Activated T-cell treated with anti-CD3 and anti-CD28 coated beads, Interleukin-2, amount 50 U/mL, for 24 hours (primary cell): ENCODE measurements at regions not wholly inside any gene's neighbourhood (a gene's known extent, or its start where the extent isn't known, plus 50 kb on each side); places are given as distances from the start of the nearest gene placed in this dataset.

Source experiments
- DNase-seq: peaks from one replicate; pipeline ENCODE4 v3.0.0-alpha.2; 2020
- H3K27ac Mint-ChIP-seq: 2 replicates; pipeline ENCODE4 v1.8.0; 2020; ENCODE audit warnings: mild to moderate bottlenecking, mixed read lengths
- H3K27me3 Mint-ChIP-seq: 2 replicates; pipeline ENCODE4 v1.8.0; 2020; ENCODE audit warnings: mixed read lengths
- H3K36me3 Mint-ChIP-seq: 2 replicates; pipeline ENCODE4 v1.8.0; 2020; ENCODE audit warnings: low read depth, mixed read lengths
- H3K4me1 Mint-ChIP-seq: 2 replicates; pipeline ENCODE4 v1.8.0; 2020; ENCODE audit warnings: low read depth, mixed read lengths
- H3K4me3 Mint-ChIP-seq: 2 replicates; pipeline ENCODE4 v1.8.0; 2020; ENCODE audit warnings: mild to moderate bottlenecking, moderate library complexity, mixed read lengths
- H3K9me3 Mint-ChIP-seq: 2 replicates; pipeline ENCODE4 v1.8.0; 2020; ENCODE audit warnings: mixed read lengths

DNA sequence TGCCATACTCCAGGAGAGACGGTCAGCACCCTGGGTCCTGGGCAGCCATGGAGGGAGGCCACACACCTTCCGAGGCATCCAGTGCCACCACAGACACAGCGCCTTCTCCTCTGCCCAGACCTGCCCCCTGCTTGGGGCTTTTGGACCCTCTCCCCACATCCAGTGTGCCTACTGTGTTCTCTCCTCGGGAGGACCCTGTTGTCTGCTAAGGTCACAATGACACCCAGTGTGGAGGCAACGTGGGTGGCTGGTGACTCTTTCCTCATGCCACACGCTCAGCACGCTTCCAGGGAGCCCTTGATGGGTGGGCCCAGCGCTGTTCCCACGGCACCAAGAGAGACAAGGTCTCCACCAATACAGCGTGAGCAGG, 251.9 kb downstream of the EIPR1 start:
- Mint-ChIP-seq H3K4me3 (no peak overlapping the region), H3K4me1 (peaks cover 17% of the 10 kb centered on the region), H3K36me3 (no peaks in the 10 kb centered on the region), H3K9me3 (no peaks in the 10 kb centered on the region), H3K27ac (no peak overlapping the region), H3K27me3 (peaks cover 4% of the 10 kb centered on the region)
- no peak for DNase-seq

DNA sequence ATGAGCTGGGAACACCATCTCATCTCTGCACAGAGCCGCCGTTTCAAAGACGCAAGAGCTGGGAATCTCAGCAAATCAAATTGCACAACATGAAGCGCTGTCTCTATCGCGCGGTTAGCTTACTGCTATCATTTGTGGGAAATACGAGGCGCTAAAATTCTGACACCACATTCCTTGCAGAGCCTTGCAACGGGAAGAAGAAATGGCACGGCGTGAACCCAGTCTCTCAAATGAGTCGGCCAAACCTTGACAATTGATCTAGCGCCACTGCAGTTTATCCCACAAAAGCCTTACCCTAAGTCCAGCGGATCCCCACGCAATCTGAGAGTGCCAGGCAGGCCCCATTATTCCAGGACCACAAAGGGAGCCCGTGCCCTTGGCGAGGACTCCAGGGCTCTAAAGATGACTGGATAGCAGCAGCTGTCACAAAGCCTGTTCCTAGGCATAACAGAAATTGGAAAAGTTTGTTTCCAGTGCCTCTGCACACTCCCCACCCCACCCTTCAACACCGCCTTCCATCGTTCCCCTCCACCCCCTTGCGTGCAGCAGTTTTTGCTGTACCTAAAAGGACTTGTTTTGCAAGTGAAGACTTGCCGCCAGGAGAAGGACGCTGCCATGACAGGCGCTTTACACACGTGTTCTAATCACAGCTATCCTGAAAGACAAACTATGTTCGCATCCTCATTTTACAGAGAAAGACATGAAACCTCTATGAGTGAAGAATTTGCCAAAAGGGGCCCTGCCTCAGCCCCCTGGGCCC, 252.4 kb downstream of the EIPR1 start:
- H3K27me3 Mint-ChIP-seq, result no peaks in the 10 kb centered on the region
- H3K36me3 Mint-ChIP-seq, result no peaks in the 10 kb centered on the region
- DNase-seq, result no peak
- no peaks in the 10 kb centered on the region for H3K9me3 Mint-ChIP-seq
- no peak overlapping the region for H3K4me3 Mint-ChIP-seq
- no peak overlapping the region for H3K27ac Mint-ChIP-seq
- peaks cover 17% of the 10 kb centered on the region for H3K4me1 Mint-ChIP-seq

- H3K9me3 Mint-ChIP-seq, result no peaks in the 10 kb centered on the region
- no peak for DNase-seq
- no peaks in the 10 kb centered on the region for H3K27me3 Mint-ChIP-seq
- no peak overlapping the region for H3K27ac Mint-ChIP-seq
- H3K4me3 Mint-ChIP-seq, result no peak overlapping the region
- H3K4me1 Mint-ChIP-seq, result peaks cover 17% of the 10 kb centered on the region
- no peaks in the 10 kb centered on the region for H3K36me3 Mint-ChIP-seq
Observed at GRCh38 chr2:3122525-3122924, 255.1 kb downstream of the EIPR1 start.

- no peaks in the 10 kb centered on the region for H3K9me3 Mint-ChIP-seq
Observed at GRCh38 chr2:3121601-3122000, 256.0 kb downstream of the EIPR1 start.

DNA sequence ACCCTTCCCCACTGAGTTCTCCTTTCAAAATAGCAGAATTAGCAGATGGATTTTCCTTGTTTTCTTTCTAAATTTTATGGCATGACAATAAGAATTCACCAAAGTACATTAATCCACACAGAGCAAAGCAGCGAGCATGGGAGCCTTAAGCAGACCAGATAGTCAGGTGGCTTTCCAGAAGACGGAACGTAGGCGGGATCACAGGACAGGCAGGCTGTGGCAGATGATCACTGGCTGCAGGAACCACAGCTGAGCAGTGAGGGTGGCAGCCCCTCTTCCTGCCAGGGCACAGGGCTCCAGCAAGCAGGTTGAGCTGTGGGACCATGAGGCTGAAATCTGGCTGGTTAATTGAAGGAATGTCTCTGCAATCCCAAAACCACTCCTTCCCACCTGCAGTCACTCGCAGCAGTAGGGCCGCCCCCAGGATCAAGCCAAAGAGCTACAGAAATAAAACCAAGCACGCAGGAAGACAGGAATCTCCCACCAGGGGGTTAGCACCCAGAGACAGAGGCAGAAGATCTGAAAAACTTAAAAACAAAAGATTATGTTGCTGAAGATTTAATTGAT, 259.9 kb downstream of the EIPR1 start:
- DNase-seq, result no peak
- no peaks in the 10 kb centered on the region for H3K9me3 Mint-ChIP-seq
- no peaks in the 10 kb centered on the region for H3K27me3 Mint-ChIP-seq
- no peak overlapping the region for H3K4me3 Mint-ChIP-seq
- no peaks in the 10 kb centered on the region for H3K36me3 Mint-ChIP-seq
- no peak overlapping the region for H3K27ac Mint-ChIP-seq
- peaks cover 9% of the 10 kb centered on the region for H3K4me1 Mint-ChIP-seq

More at GRCh38 chr2:3121601-3122000, 256.0 kb downstream of the EIPR1 start:
- Mint-ChIP-seq H3K36me3 (no peaks in the 10 kb centered on the region), H3K27me3 (no peaks in the 10 kb centered on the region), H3K27ac (no peak overlapping the region), H3K4me3 (no peak overlapping the region), H3K4me1 (peaks cover 9% of the 10 kb centered on the region)
- no peak for DNase-seq

- DNase-seq, result no peak
- Mint-ChIP-seq H3K4me1 (peaks cover under 1% of the 10 kb centered on the region), H3K27ac (no peak overlapping the region), H3K27me3 (no peaks in the 10 kb centered on the region), H3K36me3 (no peaks in the 10 kb centered on the region), H3K4me3 (no peak overlapping the region), H3K9me3 (no peaks in the 10 kb centered on the region)
Observed at GRCh38 chr2:3116371-3116770, 261.2 kb downstream of the EIPR1 start.

DNA sequence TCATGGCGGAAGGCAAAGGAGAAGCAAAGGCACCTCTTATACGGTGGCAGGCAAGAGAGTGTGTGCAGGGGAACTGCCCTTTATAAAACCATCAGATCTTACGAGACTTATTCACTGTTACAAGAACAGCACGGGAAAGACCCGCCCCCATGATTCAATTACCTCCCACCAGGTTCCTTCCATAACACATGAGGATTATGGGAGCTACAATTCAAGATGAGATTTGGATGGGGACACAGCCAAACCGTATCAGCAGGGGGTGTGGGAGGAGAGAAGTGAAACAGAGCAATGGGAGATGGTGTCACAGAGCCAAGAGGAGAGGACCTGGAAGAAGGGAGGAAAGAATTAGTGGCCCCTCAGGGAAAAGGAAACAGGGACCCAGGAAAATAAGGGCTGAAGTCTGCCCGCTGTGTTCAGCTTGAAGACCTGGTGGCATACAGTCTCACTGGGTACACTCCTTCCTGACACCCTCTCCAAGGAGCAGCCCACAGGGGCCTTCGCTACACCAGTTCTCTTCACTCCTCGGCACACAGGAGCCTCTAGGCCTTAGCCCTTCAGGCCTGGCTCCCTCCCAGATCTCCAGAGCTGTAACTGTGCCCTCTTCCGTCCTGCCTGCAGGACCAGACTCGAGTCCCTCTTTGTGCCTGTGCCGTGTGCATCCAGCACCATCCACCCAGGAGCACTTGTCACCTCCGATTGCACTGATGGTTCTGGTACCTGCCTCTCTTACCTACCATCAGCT, 262.1 kb downstream of the EIPR1 start:
- H3K36me3 Mint-ChIP-seq, result no peaks in the 10 kb centered on the region
- no peak overlapping the region for H3K27ac Mint-ChIP-seq
- no peak overlapping the region for H3K4me3 Mint-ChIP-seq
- H3K27me3 Mint-ChIP-seq, result no peaks in the 10 kb centered on the region
- no peaks in the 10 kb centered on the region for H3K4me1 Mint-ChIP-seq
- peaks cover 2% of the 10 kb centered on the region for H3K9me3 Mint-ChIP-seq
- DNase-seq, result no peak

DNA sequence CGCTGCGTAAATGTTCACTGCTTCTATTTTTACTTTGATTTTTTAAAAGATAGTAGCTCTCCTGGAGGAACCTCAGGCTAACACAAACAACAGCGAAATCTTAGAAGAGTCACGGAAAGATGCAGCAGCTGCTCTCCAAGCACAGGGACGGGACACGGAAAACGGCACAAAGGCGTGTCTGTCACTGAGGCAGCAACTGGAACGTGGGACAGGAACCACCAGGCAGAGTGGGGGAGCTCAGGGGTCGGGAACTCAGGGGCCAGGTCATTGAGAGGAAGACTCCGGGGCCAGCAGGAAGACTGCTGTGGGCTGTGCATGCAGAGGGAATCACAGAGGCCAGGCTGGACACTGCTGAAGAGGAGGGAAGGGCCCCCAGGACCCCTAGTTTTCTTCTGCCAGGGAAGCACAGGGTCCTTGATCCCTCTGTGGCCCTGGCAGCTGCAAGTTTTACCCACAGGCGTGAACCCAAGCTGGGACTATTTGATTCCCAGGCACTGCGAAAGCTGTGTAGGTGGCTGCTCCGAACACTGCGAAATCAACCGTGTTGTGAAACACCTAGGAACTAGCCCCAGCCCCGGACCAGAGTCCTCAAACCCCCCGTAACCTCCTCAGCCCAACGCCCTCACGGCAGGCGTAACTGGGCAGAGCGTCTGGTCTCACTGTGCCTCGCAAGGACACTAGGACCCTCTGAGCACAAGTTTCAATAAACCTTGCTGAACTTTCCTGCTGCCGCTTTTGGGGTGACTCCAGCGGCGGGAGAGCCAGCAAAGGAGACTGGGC, 263.0 kb downstream of the EIPR1 start:
- Mint-ChIP-seq H3K9me3 (peaks cover 6% of the 10 kb centered on the region), H3K4me3 (no peak overlapping the region), H3K27me3 (no peaks in the 10 kb centered on the region), H3K36me3 (no peaks in the 10 kb centered on the region), H3K4me1 (no peaks in the 10 kb centered on the region), H3K27ac (no peak overlapping the region)
- no peak for DNase-seq

- DNase-seq, result no peak
- Mint-ChIP-seq H3K4me1 (no peaks in the 10 kb centered on the region), H3K27ac (no peak overlapping the region), H3K4me3 (no peak overlapping the region), H3K9me3 (peaks cover 6% of the 10 kb centered on the region), H3K27me3 (no peaks in the 10 kb centered on the region), H3K36me3 (no peaks in the 10 kb centered on the region)
Observed at GRCh38 chr2:3113769-3114168, 263.8 kb downstream of the EIPR1 start.

- no peaks in the 10 kb centered on the region for H3K4me1 Mint-ChIP-seq
- no peaks in the 10 kb centered on the region for H3K36me3 Mint-ChIP-seq
- H3K27me3 Mint-ChIP-seq, result no peaks in the 10 kb centered on the region
- H3K4me3 Mint-ChIP-seq, result no peak overlapping the region
- no peak for DNase-seq
- no peak overlapping the region for H3K27ac Mint-ChIP-seq
- H3K9me3 Mint-ChIP-seq, result peaks cover 6% of the 10 kb centered on the region
Observed at GRCh38 chr2:3113122-3113521, 264.5 kb downstream of the EIPR1 start.

- Mint-ChIP-seq H3K27me3 (no peaks in the 10 kb centered on the region), H3K4me1 (no peaks in the 10 kb centered on the region), H3K9me3 (peaks cover 6% of the 10 kb centered on the region), H3K4me3 (no peak overlapping the region), H3K36me3 (no peaks in the 10 kb centered on the region), H3K27ac (no peak overlapping the region)
- no peak for DNase-seq
Observed at GRCh38 chr2:3112553-3112952, 265.1 kb downstream of the EIPR1 start.

GRCh38 chr2:3112131-3112530, 265.5 kb downstream of the EIPR1 start:
- no peak for DNase-seq
- Mint-ChIP-seq H3K27me3 (no peaks in the 10 kb centered on the region), H3K9me3 (peaks cover 6% of the 10 kb centered on the region), H3K4me1 (no peaks in the 10 kb centered on the region), H3K4me3 (no peak overlapping the region), H3K36me3 (no peaks in the 10 kb centered on the region), H3K27ac (no peak overlapping the region)

DNA sequence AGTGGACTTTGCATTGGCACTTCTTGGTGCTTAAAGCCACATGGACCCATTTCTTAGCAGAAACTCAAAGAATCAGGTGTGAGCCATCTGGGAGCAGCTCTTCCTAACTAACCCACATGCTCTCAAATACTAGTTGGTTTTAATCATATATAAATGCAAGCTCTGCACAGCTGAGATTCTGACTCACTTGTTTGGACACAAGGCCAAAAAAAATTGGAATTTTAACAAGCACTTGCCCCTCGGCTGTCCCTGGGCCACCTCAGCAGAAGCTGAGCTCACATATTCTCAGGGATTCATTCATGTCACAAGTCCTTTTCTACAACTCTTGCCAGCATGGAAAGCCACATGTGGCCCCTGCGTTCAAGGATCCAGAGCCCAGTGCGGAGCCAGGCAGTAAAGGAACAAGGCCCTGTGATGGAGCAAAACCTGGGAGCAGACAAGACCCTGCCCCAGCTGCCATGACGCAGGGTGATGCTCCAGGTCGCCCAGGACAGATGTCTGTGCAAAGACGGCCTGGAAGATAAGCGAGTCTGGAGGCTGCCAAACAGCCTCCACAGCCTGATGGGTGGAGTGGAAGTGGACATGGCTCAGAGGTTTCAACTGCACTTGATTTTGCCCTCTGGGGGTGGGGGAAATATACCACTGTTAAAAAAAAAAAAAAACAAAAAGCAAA, 266.5 kb downstream of the EIPR1 start:
- Mint-ChIP-seq H3K4me3 (no peak overlapping the region), H3K27ac (no peak overlapping the region)

DNA sequence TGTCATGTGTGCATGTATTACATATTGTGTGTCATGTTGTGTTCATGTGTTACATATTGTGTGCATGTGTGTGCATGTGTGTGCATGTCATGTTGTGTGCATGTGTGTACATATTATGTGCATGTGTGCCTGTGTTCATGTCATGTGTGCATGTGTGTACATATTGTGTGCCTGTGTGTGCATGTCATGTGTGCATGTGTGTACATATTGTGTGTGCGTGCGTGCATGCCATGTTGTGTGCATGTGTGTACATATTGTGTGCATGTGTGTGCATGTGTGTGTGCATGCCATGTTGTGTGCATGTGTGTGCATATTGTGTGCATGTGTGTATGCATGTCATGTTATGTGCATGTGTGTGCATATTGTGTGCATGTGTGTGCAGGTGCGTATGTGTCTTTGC, 267.1 kb downstream of the EIPR1 start:
- Mint-ChIP-seq H3K4me1 (no peaks in the 10 kb centered on the region), H3K9me3 (peaks cover 6% of the 10 kb centered on the region), H3K27me3 (no peaks in the 10 kb centered on the region), H3K36me3 (no peaks in the 10 kb centered on the region), H3K27ac (no peak overlapping the region), H3K4me3 (no peak overlapping the region)
- DNase-seq, result no peak

More for the DNA sequence above, 266.5 kb downstream of the EIPR1 start:
- H3K4me1 Mint-ChIP-seq, result no peaks in the 10 kb centered on the region
- no peaks in the 10 kb centered on the region for H3K36me3 Mint-ChIP-seq
- H3K27me3 Mint-ChIP-seq, result no peaks in the 10 kb centered on the region
- peaks cover 6% of the 10 kb centered on the region for H3K9me3 Mint-ChIP-seq
- DNase-seq, result no peak
